ENCODE measurements at regions not wholly inside any gene's neighbourhood (a gene's known extent, or its start where the extent isn't known, plus 50 kb on each side); places are given as distances from the start of the nearest gene placed in this dataset.
A peak's percentile ranks its signal among the peaks of the same experiment; 100 is the strongest.

GRCh38 chr22:19628038-19628776, 86.1 kb upstream of the SEPTIN5 start:
- TF ChIP-seq EP300 (IDR thresholded peaks at IDR 0.05; ENCODE audit: borderline replicate concordance) (no peak), USF1 (IDR thresholded peaks at IDR 0.05) (no peak), REST (IDR thresholded peaks at IDR 0.05; ENCODE audit: low read depth) (no peak), TEAD4 (IDR thresholded peaks at IDR 0.05) (no peak), MAX (IDR thresholded peaks at IDR 0.05) (no peak)

- TF ChIP-seq TAF1 (IDR thresholded peaks at IDR 0.05; ENCODE audit: low read depth) (no peak), EP300 (IDR thresholded peaks at IDR 0.05; ENCODE audit: borderline replicate concordance) (no peak), TCF12 (IDR thresholded peaks at IDR 0.05; ENCODE audit: low read depth) (no peak), MAX (IDR thresholded peaks at IDR 0.05) (no peak), CEBPB (IDR thresholded peaks at IDR 0.05) (no peak), EGR1 (IDR thresholded peaks at IDR 0.05) (no peak), NFIC (IDR thresholded peaks at IDR 0.05) (no peak), TEAD4 (IDR thresholded peaks at IDR 0.05) (no peak)
Observed at GRCh38 chr22:19629331-19629719, 85.0 kb upstream of the SEPTIN5 start.

- TF ChIP-seq CEBPB (IDR thresholded peaks at IDR 0.05) (no peak), ZBTB7A (IDR thresholded peaks at IDR 0.05; ENCODE audit: low read depth) (no peak), YY1 (IDR thresholded peaks at IDR 0.05; ENCODE audit: low read depth) (no peak), USF1 (IDR thresholded peaks at IDR 0.05) (no peak), RAD21 (IDR thresholded peaks at IDR 0.05; ENCODE audit: low read depth) (peak; percentile 99), NFIC (IDR thresholded peaks at IDR 0.05) (no peak)
Observed at GRCh38 chr22:19629720-19630419, 84.4 kb upstream of the SEPTIN5 start.

GRCh38 chr22:19630614-19631013, 83.7 kb upstream of the SEPTIN5 start:
- TF ChIP-seq MAX (IDR thresholded peaks at IDR 0.05) = no peak
- TF ChIP-seq TCF12 (IDR thresholded peaks at IDR 0.05; ENCODE audit: low read depth) = no peak
- no peak for TF ChIP-seq FOXM1 (IDR thresholded peaks at IDR 0.05; ENCODE audit: borderline replicate concordance, low read depth)
- no peak for TF ChIP-seq EP300 (IDR thresholded peaks at IDR 0.05; ENCODE audit: borderline replicate concordance)
- TF ChIP-seq YY1 (IDR thresholded peaks at IDR 0.05; ENCODE audit: low read depth) = no peak

- TF ChIP-seq TCF12 (IDR thresholded peaks at IDR 0.05; ENCODE audit: low read depth) = no peak
- peak; percentile 14; the same call in 1 of the 2 replicates for TF ChIP-seq RAD21 (IDR thresholded peaks at IDR 0.05; ENCODE audit: low read depth)
- no peak for TF ChIP-seq CREB1 (IDR thresholded peaks at IDR 0.05; ENCODE audit: low read depth)
Observed at GRCh38 chr22:19631899-19632667, 82.2 kb upstream of the SEPTIN5 start.

- TF ChIP-seq TAF1 (IDR thresholded peaks at IDR 0.05; ENCODE audit: low read depth) (no peak), TCF12 (IDR thresholded peaks at IDR 0.05; ENCODE audit: low read depth) (no peak), CEBPB (IDR thresholded peaks at IDR 0.05) (no peak), MAX (IDR thresholded peaks at IDR 0.05) (no peak), REST (IDR thresholded peaks at IDR 0.05; ENCODE audit: low read depth) (no peak), EP300 (IDR thresholded peaks at IDR 0.05; ENCODE audit: borderline replicate concordance) (no peak), TEAD4 (IDR thresholded peaks at IDR 0.05) (no peak), EGR1 (IDR thresholded peaks at IDR 0.05) (no peak), USF1 (IDR thresholded peaks at IDR 0.05) (no peak)
Observed at GRCh38 chr22:19632668-19633148, 81.6 kb upstream of the SEPTIN5 start.
